Umbilical cord (tissue), 1 donor: ENCODE measurements at regions not wholly inside any gene's neighbourhood (a gene's known extent, or its start where the extent isn't known, plus 50 kb on each side); places are given as distances from the start of the nearest gene placed in this dataset.

ENCODE experiments used
- DNase-seq: peaks from one replicate; pipeline ENCODE4 v3.0.0-alpha.2; 2015; ENCODE audit warnings: low spot score

DNA sequence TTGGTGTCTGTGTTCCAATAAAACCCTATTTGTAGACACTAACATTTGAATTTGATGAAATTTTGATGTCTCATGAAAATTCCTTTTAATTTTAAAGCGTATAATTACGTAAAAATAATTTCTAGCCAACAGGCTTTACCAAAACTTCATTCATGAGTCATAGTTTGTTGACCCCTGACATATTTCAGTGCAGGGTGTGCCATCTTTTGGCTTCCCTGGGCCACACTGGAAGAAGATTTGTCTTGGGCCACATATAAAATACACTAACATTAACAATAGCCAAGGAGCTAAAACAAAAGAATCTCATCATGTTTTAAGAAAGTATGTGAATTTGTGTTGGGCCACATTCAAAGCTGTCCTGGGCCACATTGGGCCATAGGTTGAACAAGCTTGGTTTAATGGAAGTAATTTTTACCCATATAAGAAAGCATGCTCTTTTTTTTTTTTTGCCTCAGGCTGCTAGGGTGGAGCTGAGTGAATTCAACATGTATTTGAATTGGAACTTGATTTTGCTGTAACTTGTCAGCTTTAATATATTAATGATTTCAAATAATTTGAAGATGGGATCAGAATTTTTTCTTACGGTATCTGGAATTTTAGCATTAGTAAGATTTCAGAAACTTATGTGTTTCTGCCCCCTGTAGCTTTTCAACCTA, 267.7 kb upstream of the RGS18 start:
- DNase-seq = no peak

DNA sequence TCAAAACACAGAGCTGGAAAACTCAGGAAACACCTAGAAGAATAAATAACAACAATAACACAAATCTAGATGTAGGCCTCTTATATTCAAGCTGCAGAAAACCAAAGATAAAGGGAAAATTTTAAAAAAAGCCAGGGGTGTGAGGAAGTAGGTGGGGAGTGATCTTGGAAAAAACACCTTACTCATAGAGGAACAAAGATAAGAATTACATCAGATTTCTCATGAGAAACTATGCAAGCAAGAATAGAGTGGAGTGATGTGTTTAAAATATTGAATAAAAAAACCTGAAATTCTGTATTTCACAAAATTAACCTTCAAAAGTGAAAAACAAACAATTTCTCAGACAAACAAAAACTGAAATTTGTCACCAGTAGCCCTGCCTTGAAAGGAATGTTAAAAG, 265.5 kb upstream of the RGS18 start:
- no peak for DNase-seq

DNA sequence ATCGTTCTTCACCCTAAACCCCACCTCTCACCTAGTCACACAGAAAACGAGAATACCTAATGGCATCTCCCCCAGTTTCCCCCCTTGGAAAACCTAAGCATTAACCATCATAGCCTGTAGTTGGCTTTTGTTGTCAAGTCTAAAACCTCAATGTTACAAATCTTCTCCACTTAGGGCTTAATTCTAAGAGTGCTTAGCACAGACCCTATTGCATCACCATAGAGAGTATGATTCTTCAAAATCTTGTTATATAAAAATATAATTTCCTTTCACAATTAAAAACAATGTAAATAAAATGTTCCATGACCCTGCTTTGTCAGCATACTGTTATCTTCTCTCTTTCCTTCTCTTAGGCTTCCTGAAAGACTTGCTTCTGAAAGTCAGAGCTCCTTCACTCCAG, 263.2 kb upstream of the RGS18 start:
- DNase-seq = no peak

DNA sequence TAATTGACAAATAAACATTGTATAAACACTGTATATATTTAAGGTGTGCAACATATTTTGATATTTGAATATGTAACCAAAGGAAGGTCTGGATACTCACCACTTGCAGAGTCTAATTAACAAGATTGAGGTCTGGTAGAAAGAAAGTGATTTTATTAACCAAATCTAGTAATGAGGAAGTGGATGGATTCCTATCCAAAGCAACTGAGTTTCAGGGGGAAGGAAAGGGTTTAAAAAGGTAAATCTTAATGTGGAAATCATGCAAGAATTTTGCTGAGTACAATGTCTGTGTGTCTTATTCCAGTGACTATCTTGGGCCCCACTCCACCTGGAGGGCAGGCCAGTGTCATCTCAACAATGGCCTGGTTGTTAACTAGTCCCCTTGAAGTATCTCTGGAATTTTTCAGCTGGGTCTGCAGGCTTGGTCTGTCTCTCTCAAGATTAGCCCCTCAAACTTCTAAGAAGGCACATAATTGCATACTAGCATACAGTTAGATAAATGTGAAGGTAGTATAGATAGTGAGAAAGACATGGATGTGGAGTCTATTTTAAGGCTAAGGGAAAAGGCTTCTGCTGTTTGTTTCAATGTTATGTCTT, 262.7 kb upstream of the RGS18 start:
- DNase-seq = no peak

DNA sequence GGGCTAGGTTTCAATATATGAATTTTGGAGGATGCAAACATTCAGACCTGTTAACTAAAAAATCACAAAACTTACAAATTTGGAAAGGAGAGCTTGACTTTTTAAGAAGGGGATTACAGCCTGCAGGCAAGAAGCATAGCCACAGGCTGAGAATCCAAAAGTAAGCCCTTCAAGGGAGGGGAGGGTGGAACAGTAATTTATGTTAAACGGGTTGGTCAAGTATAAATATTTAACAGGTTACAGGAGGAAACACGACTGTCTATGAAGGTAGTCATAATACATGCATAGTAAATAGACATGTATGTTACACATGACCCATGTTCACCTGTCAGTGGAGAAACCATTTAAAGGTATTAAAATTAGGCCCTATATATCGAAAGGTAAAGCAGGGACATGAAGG, 261.1 kb upstream of the RGS18 start:
- no peak for DNase-seq

DNA sequence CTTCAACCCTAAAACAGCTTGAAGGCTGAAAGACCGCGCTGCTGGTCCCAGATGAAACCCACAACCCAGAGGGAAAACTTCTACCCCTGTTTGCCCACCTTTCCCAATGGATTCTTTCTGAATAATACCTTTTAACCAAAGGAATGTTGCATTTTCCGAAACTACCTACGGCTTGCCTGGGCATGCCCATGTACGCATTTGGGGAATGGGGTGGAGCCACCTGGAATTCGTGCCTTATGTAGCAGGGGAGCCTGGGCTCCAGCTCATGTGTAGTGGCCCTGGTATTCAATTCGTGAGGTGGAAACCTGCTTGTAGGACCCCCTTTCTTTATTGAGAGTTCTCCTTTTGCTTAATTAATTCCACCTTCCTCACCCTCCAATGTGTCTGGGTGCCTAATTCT, 256.6 kb upstream of the RGS18 start:
- DNase-seq = no peak

DNA sequence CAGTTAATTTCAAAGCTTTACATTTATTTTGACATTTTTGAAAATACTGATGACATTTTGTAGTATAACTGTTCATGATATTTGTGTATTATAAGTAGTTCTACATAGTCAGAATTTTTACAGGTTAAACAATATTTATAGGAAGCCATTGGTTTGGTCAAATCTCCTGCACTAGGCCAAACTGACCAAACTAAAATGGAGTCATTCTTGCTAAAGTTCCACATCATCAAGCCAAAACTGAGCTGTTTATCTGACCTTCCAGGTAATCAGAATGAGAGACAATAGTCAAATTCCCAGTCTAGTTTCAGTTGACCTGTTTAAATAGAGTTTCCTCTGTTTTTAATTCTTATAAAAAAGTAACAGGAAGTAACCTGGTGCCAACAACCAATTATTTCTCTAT, 253.3 kb upstream of the RGS18 start:
- no peak for DNase-seq

DNA sequence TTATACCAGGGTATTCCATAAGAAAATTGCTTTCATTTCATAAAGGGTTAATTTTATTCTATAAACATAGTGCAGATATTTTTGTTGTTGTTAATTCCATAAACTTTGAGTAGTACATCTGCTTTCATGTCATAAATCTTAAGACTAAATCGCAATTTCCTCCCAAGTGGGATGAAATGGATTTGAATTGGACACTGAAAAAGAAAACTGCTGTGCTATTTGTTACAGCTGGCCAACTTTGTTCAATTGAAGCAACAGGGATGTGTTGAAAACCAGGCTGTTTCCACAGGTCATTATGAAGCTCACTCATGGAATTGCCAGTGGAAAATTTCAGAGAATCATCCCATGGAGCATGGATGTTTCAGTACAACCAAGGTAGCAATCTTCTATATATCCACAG, 252.5 kb upstream of the RGS18 start:
- DNase-seq = no peak

DNA sequence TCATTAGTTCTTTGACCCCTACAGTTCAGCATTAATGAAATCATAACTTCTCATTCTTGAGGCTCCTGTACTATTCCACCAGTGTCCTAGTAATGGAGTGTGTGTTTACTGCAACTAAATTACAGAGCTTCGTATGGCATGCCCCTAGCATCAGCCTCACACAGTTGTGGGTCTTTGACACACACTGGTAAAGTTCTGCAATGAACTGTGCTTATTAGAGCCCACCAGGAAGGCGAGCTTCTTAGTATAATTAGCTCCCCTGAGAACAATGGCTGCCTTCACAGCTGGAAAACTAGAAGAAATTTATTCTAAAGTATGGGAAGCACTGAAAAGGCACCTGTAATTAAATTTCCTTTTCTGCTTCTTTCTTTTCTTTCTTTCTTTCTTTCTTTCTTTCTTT, 251.1 kb upstream of the RGS18 start:
- DNase-seq = no peak

DNA sequence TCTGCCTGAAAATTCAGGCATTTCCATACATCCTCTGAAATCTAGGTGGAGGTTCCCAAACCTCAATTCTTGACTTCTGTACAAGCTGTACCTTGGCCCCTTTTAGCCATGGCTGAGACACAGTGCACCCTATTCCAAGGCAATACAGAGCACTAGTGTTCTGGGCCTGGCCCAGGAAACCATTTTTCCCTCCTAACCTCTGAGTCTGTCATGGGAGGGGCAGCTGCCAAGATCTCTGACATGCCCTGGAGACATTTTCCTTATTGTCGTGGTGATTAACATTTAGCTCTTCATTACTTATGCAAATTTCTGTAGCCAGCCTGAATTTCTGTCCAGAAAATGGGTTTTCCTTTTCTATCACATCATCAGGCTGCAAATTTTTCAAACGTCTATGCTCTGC, 248.0 kb upstream of the RGS18 start:
- no peak for DNase-seq

DNA sequence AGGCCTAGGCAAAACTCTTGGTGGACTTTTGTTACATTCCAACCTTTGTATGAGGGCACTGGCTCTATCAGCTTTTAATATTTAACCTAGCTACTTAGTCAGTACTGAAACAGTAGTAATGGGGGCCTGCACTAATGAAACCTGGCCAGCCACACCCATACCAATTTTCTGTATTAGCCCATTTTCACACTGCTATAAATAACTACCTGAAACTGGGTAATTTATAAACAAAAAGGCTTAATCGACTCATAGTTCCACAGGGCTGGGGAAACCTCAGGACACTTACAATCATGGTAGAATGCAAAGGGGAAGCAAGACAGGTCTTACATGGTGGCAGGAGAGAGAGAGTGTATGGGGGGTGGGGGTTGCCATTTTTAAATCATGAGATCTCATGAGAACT, 245.7 kb upstream of the RGS18 start:
- no peak for DNase-seq

DNA sequence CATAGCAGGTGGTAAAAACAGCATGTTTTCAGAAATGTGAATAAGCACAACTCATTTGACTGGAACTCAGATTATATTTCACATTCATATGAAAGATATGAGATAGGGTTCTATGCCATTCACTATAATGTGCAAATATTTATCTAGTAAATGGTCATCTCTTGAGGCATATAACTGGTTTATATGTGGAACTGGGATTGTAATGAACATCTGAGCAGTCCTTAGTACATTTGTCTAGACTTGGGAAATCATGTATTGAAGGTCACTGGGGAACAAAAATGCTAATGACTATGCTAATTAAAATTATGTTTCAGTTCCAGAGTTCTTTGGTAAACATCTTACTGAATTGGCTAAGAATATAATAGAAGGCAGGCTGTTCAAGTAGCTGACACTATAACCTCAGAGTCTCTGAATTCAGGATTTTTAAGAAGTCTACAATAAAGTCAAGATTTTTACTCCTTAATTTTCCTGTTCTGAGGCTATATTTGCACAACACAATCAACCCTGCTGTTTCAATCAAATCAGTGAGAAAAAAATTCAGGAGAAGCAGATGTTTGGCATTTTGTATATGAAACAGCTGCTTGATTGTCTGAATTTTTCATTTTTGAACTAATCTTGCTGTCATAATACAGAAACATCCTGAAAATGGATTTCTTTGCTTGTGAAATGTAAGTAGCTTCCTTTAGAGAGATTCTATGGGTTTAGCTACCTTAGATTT, 244.8 kb upstream of the RGS18 start:
- DNase-seq = no peak

DNA sequence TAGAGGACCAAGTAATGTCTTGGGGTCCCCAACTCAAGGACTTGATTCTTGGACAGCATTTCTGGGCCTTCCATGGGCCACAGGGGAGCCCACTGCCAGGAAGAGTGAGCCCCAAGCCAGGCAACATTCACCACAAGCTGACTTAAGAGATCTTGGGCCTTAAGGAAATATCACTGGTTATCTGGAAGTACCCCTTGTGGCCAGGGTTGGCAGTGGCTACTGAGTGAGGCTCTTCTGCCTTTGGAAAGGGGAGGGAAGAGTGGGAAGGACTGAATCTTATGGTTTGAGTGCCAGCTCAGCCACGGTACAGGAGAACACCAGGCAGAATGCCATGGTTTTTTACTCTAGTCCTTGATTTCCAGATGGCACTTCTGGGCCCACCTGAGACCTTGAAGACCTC, 228.9 kb upstream of the RGS18 start:
- no peak for DNase-seq

DNA sequence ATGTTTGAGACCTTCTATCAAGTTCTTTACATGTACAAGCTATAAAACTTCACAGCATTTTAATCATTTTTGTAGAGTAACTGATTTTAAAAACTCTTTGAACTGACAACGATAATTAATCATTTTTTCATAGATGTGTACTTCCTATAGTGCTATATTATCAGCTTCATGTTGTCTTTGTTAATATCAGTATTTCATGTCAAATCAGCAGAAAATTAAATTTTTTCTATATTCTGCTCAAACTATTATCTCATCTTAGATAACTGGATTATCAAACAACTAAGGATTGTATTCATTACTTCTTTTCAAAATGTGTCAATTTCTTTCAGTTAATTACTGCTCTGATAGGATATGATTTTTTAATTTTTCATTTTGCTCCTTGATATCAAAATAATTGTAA, 214.6 kb upstream of the RGS18 start:
- DNase-seq = no peak

DNA sequence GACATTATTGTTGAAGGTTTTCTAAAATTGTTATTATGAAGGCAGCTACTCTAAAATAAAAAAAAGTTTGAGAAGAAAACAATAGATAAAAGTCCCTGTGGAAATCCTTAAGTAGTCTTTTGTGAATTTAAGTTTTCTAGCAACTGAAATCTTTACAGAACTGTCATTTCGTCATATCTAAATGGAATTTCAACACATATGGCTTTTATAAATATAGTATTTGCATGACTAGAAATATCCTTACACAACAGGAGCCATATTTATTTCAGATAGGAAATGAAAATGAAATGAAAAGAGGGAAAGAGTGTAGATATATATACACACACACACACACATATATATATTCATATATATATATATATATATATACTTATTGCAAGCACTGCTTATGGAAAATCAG, 204.7 kb upstream of the RGS18 start:
- DNase-seq = no peak

DNA sequence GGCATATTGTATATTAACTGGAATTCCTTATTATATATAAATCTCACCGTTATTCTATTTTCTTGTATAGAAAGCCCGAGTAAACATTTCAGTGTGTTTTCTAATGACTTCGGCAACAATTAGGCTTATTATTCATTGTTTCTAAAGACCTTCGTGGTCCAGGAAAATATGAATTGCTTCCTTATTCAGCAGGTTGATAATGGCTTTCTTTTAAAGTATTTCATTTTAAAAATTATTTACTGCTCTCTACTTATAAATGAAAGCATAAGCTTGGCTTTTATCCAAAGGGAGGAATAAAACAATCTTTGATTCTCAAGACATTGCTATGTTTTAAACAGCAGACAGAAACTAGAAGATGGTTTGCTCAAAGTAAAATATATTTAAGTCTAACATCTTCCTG, 198.4 kb upstream of the RGS18 start:
- DNase-seq = no peak

DNA sequence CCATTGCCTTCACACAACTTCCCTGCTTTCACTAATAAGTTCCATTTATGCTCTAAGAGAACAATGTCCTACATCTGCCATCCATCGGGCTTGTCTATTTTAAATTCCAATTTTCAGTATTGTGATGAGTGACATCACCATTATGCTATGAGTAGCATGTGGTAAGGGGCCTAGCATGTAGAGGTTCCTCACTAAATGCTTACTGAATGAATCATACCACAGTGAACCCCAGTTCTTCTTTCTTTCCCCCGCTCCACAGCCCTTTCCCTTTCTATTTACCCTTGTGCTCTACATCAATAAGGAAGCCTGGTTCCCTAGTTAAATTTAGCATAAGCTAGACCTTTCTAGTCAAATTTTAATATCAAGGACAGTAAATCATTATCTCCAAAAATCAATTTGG, 195.0 kb upstream of the RGS18 start:
- DNase-seq = no peak

DNA sequence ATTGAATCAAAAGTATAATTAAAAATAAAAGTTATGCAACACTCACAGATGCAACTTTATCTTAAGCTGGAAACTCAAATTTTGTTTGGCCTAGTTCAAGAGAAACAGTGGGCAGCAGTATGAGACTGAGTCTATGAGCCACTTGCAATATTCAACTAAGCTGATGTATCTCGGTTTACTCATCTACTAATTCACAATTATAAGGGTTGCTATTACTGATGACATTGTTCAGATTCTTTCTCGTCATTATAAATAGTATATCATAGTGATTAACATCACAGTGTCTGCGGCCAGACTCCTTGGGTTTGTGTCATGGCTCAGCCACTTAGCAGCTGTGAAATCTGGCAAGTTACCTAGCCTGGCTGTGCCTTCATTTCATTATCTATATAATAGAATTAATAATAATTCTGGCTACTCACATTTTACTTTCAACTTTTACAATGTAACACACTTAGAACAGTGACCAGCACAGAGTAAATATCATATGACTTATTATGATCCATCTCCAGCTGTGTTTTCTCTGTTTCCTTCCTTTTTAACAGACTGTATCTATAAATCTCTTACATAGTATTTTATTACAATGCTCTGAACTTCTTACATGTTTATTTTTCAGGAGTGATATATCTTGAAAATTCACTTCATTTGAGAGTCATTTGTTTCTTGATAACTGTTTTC, 194.3 kb upstream of the RGS18 start:
- DNase-seq = no peak

DNA sequence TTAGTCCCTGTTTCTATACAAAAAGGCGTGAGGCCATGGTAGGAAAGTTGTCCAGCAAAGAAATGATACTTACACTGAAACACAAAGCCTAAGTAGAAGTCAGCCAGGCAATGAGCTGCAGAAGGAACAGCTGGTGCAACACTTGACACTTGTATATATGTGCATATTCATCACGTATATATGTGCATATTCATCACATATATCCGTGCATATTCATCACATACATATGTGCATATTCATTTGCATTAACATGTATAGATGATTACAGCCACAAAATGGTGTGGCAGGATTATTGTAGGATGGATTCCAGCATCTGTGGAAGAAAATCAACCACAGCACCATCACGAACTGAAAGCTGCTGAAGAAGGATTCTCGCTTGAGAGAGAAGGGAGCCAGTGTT, 189.0 kb upstream of the RGS18 start:
- DNase-seq = no peak

DNA sequence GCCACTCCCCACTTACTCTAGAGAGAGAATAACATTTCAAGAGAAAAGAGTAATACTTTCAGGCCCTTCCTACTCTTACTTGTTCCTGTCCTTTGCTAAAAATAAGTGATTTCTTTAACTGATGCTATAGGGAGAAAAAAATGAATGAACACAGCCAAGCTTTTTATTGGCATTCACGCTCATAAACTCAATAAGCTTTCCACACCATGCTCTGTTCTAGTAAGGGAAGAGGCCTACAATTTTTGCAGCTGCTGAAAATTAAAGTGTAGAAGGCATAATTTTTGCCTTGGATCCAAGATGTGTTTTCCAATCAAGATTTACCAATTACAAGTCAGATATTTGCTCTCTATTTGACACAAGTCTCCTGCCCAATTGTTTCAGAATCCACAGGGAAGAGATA, 188.1 kb upstream of the RGS18 start:
- no peak for DNase-seq

DNA sequence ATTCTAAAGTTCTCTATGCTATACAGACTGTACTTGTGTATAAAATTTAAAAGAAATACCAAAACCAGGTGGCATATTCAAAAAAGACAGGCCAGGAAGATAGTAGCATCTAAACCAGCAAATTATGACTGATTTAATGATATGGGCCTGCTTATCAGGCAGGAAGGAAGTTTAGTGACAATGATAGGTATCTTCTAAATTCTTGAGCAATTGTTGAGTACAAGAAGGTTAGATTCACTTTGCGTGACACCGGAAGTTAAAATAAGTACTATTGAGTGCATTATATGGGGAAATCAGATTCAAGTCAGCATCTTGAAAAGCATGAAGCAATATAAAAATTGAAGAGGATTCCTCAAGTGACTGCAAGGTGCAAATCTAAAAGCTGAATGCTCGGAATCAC, 186.8 kb upstream of the RGS18 start:
- no peak for DNase-seq

DNA sequence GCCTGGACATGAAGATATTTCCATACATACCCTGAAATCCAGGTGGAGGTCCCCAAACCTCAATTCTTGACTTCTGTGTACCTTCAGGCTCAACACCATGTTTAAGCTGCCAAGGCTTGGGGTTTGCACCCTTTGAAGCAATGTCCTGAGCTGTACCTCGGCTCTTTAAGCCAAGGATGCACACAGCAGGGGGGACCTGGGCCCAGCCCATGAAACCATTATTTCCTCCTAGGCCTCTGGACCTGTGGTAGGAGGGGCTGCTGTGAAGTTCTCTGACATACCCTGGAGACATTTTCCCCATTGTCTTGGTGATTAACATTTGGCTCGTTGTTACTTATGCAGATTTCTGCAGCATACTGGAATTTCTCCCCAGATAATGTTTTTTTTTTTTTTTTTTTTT, 184.3 kb upstream of the RGS18 start:
- no peak for DNase-seq
